GOT3 (cell line): ENCODE measurements at regions not wholly inside any gene's neighbourhood (a gene's known extent, or its start where the extent isn't known, plus 50 kb on each side); places are given as distances from the start of the nearest gene placed in this dataset.

Experiments used
- DNase-seq: peaks from one replicate; lab custom pipeline; 2025; ENCODE audit warnings: mixed read lengths; lab: John Stamatoyannopoulos, UW

- DNase-seq, result no peak
These were observed 168.1 kb upstream of the DMRT1 start for GRCh38 chr9:673264-673965.

GRCh38 chr9:673966-674526 lies 167.5 kb upstream of the DMRT1 start:
- no peak for DNase-seq

GRCh38 chr9:675697-676370 lies 165.7 kb upstream of the DMRT1 start:
- no peak for DNase-seq

- no peak for DNase-seq
These were observed 164.6 kb upstream of the DMRT1 start for GRCh38 chr9:676780-677438.

- no peak for DNase-seq
These were observed 163.9 kb upstream of the DMRT1 start for GRCh38 chr9:677461-678097.

GRCh38 chr9:678897-679296 lies 162.6 kb upstream of the DMRT1 start:
- DNase-seq, result no peak

- no peak for DNase-seq
These were observed 162.0 kb upstream of the DMRT1 start for GRCh38 chr9:679462-679861.

- no peak for DNase-seq
These were observed 161.4 kb upstream of the DMRT1 start for GRCh38 chr9:680106-680505.

- no peak for DNase-seq
These were observed 158.6 kb upstream of the DMRT1 start for GRCh38 chr9:682633-683508.

GRCh38 chr9:683509-684021 lies 157.9 kb upstream of the DMRT1 start:
- no peak for DNase-seq

GRCh38 chr9:684054-684890 lies 157.2 kb upstream of the DMRT1 start:
- DNase-seq, result no peak

GRCh38 chr9:684941-685340 lies 156.6 kb upstream of the DMRT1 start:
- DNase-seq, result no peak

- DNase-seq, result no peak
These were observed 155.1 kb upstream of the DMRT1 start for GRCh38 chr9:686321-686813.

GRCh38 chr9:687034-687785 lies 154.3 kb upstream of the DMRT1 start:
- no peak for DNase-seq

- no peak for DNase-seq
These were observed 153.5 kb upstream of the DMRT1 start for GRCh38 chr9:687994-688393.

- DNase-seq, result no peak
These were observed 150.9 kb upstream of the DMRT1 start for GRCh38 chr9:690517-691111.

GRCh38 chr9:691825-692400 lies 149.6 kb upstream of the DMRT1 start:
- no peak for DNase-seq

- no peak for DNase-seq
These were observed 148.8 kb upstream of the DMRT1 start for GRCh38 chr9:692636-693129.
